MCF 10A (cell line): ENCODE measurements at regions not wholly inside any gene's neighbourhood (a gene's known extent, or its start where the extent isn't known, plus 50 kb on each side); places are given as distances from the start of the nearest gene placed in this dataset.

ENCODE experiments used
- BruUV-seq: library from RNA; stranded (reverse); fragments of 400-500 nt; replicated peaks from 2 replicates; lab custom pipeline; 2021; lab: Mats Ljungman, UMichigan
- CTCF ChIA-PET: fragments of 300-600 bp; sonication (Branson Sonifier 250); formaldehyde crosslinking; extraction: SDS; loops from one replicate; lab custom pipeline; 2021; ENCODE audit warnings: antibody characterized with exemption, inconsistent platforms; lab: Yijun Ruan, JAX
- POLR2A ChIA-PET: fragments of 300-600, 350-650 bp; sonication (Branson Sonifier 250); formaldehyde crosslinking; extraction: SDS; loops from one replicate; lab custom pipeline; 2020; ENCODE audit warnings: antibody characterized with exemption, inconsistent platforms; lab: Yijun Ruan, JAX
- DNase-seq: peaks from one replicate; pipeline ENCODE4 v3.0.0-alpha.2; 2018; ENCODE audit not compliant: unreplicated experiment
- H3K27ac Mint-ChIP-seq: one replicate; pipeline ENCODE4 v1.8.0; 2022; ENCODE audit warnings: mild to moderate bottlenecking, low read depth, mixed read lengths; ENCODE audit not compliant: unreplicated experiment
- H3K27me3 Mint-ChIP-seq: one replicate; pipeline ENCODE4 v1.8.0; 2022; ENCODE audit warnings: mixed read lengths; ENCODE audit not compliant: insufficient read depth, unreplicated experiment
- H3K36me3 Mint-ChIP-seq: one replicate; pipeline ENCODE4 v1.8.0; 2022; ENCODE audit warnings: mild to moderate bottlenecking, moderate library complexity, mixed read lengths; ENCODE audit not compliant: insufficient read depth, unreplicated experiment
- H3K4me1 Mint-ChIP-seq: one replicate; pipeline ENCODE4 v1.8.0; 2022; ENCODE audit warnings: mixed read lengths; ENCODE audit not compliant: insufficient read depth, unreplicated experiment
- H3K4me3 Mint-ChIP-seq: one replicate; pipeline ENCODE4 v1.8.0; 2022; ENCODE audit warnings: mild to moderate bottlenecking, moderate library complexity, mixed read lengths; ENCODE audit not compliant: unreplicated experiment
- H3K9me3 Mint-ChIP-seq: one replicate; pipeline ENCODE4 v1.8.0; 2022; ENCODE audit warnings: mixed read lengths; ENCODE audit not compliant: unreplicated experiment
- intact Hi-C: fragments of 100-400 bp; cut with micrococcal nuclease; formaldehyde crosslinking; loops from 2 replicates; pipeline ENCODE4 v1.14.1; 2022
- TF ChIP-seq, protein P1 (sequence below): fragments of 200-600 bp; IDR thresholded peaks from one replicate; pipeline ENCODE4 v1.8.0; 2022; ENCODE audit warnings: antibody characterized with exemption, mild to moderate bottlenecking; ENCODE audit not compliant: unreplicated experiment

DNA sequence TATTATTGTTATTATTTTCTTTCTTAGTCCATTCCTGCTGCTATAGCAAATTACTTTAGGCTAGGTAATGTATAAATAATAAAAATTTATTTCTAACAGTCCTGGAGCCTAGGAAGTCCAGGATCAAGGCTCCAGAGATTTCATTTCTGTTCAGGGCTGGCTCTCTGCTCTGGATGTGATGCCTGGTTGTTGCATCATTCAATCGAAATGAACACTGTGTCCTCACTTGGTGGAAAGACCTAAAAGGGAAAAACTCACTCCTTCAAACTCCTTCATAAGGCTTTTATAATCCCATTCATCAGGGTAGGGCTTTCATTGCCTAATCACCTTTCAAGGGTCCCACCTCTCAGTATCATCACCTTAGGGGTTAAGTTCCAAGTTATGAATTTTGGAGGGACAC lies 395.0 kb downstream of the EFNB2 start:
- intact Hi-C loops = no loop called here
- DNase-seq = no peak
- Mint-ChIP-seq H3K4me1 (peaks cover 11% of the 10 kb centered on the region), H3K9me3 (no peaks in the 10 kb centered on the region), H3K4me3 (no peak overlapping the region), H3K36me3 (no peaks in the 10 kb centered on the region), H3K27me3 (no peaks in the 10 kb centered on the region), H3K27ac (no peak overlapping the region)
- TF ChIP-seq, protein P1, sequence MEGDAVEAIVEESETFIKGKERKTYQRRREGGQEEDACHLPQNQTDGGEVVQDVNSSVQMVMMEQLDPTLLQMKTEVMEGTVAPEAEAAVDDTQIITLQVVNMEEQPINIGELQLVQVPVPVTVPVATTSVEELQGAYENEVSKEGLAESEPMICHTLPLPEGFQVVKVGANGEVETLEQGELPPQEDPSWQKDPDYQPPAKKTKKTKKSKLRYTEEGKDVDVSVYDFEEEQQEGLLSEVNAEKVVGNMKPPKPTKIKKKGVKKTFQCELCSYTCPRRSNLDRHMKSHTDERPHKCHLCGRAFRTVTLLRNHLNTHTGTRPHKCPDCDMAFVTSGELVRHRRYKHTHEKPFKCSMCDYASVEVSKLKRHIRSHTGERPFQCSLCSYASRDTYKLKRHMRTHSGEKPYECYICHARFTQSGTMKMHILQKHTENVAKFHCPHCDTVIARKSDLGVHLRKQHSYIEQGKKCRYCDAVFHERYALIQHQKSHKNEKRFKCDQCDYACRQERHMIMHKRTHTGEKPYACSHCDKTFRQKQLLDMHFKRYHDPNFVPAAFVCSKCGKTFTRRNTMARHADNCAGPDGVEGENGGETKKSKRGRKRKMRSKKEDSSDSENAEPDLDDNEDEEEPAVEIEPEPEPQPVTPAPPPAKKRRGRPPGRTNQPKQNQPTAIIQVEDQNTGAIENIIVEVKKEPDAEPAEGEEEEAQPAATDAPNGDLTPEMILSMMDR = no peak
- no TSS peak for BruUV-seq
- ChIA-PET POLR2A (interaction anchor here (0.6 kb wide), 1 partner anchor 52 kb away, joined by 5 read pairs; no protein-coding TSS in a partner anchor), CTCF (interaction anchor here (0.6 kb wide), 1 partner anchor 380 kb away, joined by 3 read pairs; no protein-coding TSS in a partner anchor)

DNA sequence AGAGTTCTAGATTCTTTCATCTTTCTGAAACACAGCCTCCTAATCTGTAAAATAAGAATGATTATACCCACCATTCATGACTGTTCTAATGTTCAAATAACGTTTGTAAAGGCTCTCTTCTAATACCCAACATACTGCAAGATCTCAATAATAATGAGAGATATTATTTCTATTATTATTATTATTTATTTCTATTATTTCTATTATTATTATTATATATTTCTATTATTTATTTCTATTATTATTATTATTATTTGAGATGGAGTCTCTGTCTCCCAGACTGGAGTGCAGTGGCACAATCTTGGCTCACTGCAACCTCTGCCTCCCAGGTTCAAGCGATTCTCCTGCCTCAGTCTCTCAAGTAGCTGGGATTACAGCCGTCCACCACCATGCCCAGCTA lies 395.5 kb downstream of the EFNB2 start:
- intact Hi-C loops = no loop called here
- CTCF ChIA-PET = interaction anchor here (0.6 kb wide), 1 partner anchor 380 kb away, joined by 3 read pairs; no protein-coding TSS in a partner anchor
- TF ChIP-seq, protein P1 = no peak
- Mint-ChIP-seq H3K4me1 (peaks cover 11% of the 10 kb centered on the region), H3K4me3 (no peak overlapping the region), H3K36me3 (no peaks in the 10 kb centered on the region), H3K9me3 (no peaks in the 10 kb centered on the region), H3K27me3 (no peaks in the 10 kb centered on the region), H3K27ac (no peak overlapping the region)
- no peak for DNase-seq
- BruUV-seq = no TSS peak
- POLR2A ChIA-PET = interaction anchor here (0.6 kb wide), 1 partner anchor 51 kb away, joined by 5 read pairs; no protein-coding TSS in a partner anchor

DNA sequence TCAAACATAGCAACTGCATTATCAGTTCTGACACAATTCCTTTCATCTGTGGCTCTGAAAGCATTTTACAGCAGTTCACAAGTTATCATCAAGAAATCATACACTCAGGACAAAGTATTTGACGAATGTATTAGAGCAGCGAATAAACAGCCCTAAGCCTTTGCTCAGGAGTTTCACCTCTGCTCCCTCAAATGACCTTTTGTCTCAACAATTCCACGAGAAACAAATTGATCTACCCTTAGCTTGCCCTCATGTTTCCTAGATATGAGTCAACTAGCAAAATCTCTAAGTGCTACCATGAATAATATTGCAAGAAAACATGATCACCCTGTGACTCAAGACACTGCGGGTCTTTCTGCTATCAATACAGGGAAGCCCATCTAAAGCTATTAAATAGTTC lies 396.1 kb downstream of the EFNB2 start:
- CTCF ChIA-PET = no interaction called here
- Mint-ChIP-seq H3K27ac (no peak overlapping the region), H3K36me3 (no peaks in the 10 kb centered on the region), H3K4me3 (no peak overlapping the region), H3K9me3 (no peaks in the 10 kb centered on the region), H3K4me1 (peaks cover 11% of the 10 kb centered on the region), H3K27me3 (no peaks in the 10 kb centered on the region)
- no TSS peak for BruUV-seq
- TF ChIP-seq, protein P1 = no peak
- POLR2A ChIA-PET = no interaction called here
- DNase-seq = no peak
- intact Hi-C loops = no loop called here

DNA sequence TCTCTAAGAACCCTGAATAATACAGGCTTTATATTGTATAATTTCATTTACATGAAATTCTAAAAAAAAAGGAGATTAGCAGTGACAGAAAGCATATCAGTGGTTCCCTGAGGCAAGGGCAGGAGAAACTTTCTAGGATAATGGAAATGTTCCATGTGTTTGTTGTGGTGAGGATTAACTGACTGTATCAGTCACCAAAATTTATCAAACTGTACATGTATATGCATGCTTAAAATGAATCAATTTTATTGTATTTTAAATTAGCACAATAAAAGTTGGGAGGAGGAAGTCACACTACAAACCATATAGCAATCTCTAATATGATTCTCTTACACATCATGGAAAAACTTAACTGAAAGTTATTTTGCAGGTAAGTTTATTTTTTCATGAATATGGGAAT lies 396.8 kb downstream of the EFNB2 start:
- CTCF ChIA-PET = no interaction called here
- BruUV-seq = no TSS peak
- H3K36me3 Mint-ChIP-seq = no peaks in the 10 kb centered on the region
- peaks cover 17% of the 10 kb centered on the region for H3K4me1 Mint-ChIP-seq
- TF ChIP-seq, protein P1 = no peak
- H3K9me3 Mint-ChIP-seq = no peaks in the 10 kb centered on the region
- no peak for DNase-seq
- no peak overlapping the region for H3K4me3 Mint-ChIP-seq
- intact Hi-C loops = no loop called here
- no peaks in the 10 kb centered on the region for H3K27me3 Mint-ChIP-seq
- POLR2A ChIA-PET = no interaction called here
- no peak overlapping the region for H3K27ac Mint-ChIP-seq
